Body of pancreas (tissue), 4 donors: ENCODE measurements at regions not wholly inside any gene's neighbourhood (a gene's known extent, or its start where the extent isn't known, plus 50 kb on each side); places are given as distances from the start of the nearest gene placed in this dataset.

ENCODE experiments used
- POLR2A ChIP-seq, 3 donors: fragments of 450-650 bp; IDR thresholded peaks; one replicate each; pipeline ENCODE4 v1.6.1; 2016; ENCODE audit warnings: antibody characterized with exemption in 3 of 3, mild to moderate bottlenecking in 2 of 3
- TF ChIP-seq, protein P1 (sequence below), 7 experiments: fragments of 450-650 bp in 4 of 7; fragments of 200-600 bp in 3 of 7; sonication (generic) in 3 of 7; IDR thresholded peaks; one replicate each; pipeline ENCODE4 v1.5.1; 2016 to 2019; ENCODE audit warnings: antibody characterized with exemption in 7 of 7

GRCh38 chr11:106474274-106474673, 396.8 kb downstream of the AASDHPPT start:
- TF ChIP-seq, protein P1, sequence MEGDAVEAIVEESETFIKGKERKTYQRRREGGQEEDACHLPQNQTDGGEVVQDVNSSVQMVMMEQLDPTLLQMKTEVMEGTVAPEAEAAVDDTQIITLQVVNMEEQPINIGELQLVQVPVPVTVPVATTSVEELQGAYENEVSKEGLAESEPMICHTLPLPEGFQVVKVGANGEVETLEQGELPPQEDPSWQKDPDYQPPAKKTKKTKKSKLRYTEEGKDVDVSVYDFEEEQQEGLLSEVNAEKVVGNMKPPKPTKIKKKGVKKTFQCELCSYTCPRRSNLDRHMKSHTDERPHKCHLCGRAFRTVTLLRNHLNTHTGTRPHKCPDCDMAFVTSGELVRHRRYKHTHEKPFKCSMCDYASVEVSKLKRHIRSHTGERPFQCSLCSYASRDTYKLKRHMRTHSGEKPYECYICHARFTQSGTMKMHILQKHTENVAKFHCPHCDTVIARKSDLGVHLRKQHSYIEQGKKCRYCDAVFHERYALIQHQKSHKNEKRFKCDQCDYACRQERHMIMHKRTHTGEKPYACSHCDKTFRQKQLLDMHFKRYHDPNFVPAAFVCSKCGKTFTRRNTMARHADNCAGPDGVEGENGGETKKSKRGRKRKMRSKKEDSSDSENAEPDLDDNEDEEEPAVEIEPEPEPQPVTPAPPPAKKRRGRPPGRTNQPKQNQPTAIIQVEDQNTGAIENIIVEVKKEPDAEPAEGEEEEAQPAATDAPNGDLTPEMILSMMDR (IDR thresholded peaks at IDR 0.05): no peak
- no peak for TF ChIP-seq POLR2A (IDR thresholded peaks at IDR 0.05)
